Ramos (cell line): ENCODE measurements at regions not wholly inside any gene's neighbourhood (a gene's known extent, or its start where the extent isn't known, plus 50 kb on each side); places are given as distances from the start of the nearest gene placed in this dataset.
"Not testable (repeated sequence)": the region's sequence is repeated elsewhere in the genome, so short reads cannot be mapped to it uniquely, and the experiment has no call there.

ENCODE experiments used
- in situ Hi-C: fragments of 300-500 bp; cut with MboI; formaldehyde crosslinking; loops from one replicate; pipeline ENCODE4 v1.14.3; 2022; ENCODE audit warnings: low sequenced_read_pairs; ENCODE audit not compliant: unreplicated experiment

DNA sequence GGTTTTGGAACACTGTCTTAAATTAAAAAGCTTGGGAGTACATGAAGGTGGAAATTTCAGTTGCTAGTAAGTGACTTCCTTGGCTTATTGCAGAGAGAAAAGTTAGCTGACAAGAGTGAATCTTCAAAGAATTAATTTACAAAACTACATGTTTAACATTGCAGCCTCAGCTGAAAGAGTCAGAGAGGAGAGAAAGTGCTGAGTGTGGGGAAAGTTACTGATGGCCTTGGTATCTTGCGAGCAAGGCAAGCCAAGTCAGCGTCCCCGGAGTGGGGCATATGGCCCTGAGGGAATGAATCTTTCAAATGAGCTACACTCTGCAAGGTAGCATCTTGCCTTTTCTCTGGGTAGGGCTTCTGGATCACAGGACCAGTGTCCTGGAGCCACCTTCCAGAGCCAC is 131.3 kb downstream of the LPIN1 start:
- in situ Hi-C loops, result no loop called here

DNA sequence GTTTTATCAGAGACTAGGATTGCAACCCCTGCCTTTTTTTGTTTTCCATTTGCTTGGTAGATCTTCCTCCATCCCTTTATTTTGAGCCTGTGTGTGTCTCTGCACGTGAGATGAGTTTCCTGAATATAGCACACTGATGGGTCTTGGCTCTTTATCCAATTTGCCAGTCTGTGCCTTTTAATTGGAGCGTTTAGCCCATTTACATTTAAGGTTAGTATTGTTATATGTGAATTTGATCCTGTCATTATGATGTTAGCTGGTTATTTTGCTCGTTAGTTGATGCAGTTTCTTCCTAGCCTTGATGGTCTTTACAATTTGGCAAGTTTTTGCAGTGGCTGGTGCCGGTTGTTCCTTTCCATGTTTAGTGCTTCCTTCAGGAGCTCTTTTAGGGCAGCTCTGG is 138.8 kb downstream of the LPIN1 start:
- in situ Hi-C loops, result not testable (repeated sequence)

DNA sequence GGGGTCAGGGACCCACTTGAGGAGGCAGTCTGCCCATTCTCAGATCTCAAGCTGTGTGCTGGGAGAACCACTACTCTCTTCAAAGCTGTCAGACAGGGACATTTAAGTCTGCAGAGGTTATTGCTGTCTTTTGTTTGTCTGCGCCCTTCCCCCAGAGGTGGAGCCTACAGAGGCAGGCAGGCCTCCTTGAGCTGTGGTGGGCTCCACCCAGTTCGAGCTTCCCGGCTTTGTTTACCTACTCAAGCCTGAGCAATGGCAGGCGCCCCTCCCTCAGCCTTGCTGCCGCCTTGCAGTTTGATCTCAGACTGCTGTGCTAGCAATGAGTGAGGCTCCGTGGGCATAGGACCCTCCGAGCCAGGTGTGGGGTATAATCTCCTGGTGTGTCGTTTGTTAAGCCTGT is 140.5 kb downstream of the LPIN1 start:
- in situ Hi-C loops, result not testable (repeated sequence)

DNA sequence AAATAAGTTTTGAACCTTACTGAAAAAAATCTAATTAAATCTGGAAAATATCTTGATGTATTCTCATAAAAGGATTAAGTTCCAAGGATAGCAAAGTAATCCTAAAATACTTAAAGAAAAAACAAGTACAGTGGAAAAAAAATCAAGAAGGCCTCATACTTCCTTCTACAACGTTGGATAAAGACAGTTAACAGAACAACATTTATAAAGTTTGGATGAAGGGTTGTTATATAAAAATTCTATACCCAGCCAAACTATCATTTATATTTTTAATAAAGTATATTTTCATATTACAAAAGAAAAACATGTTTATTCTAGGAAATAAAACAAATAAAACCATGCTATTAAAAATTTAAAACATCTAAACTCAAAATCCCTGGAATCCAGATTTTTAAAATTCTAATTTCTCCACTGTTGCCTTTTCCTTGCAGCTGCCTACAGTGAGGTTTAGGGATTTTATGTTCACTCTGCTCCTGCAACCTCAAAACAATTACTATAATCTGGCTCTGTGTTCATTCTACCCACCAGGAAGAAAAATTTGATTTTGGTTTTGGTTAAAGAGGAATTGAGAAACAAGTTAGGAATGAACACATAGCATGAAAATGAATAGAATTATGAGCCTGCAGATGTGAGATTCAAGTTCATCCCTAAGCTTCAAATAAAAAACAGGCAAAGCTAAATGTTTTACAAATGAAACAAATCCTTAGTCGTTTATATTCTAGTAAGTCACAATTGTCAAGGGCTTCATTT is 142.8 kb downstream of the LPIN1 start:
- in situ Hi-C loops, result no loop called here

DNA sequence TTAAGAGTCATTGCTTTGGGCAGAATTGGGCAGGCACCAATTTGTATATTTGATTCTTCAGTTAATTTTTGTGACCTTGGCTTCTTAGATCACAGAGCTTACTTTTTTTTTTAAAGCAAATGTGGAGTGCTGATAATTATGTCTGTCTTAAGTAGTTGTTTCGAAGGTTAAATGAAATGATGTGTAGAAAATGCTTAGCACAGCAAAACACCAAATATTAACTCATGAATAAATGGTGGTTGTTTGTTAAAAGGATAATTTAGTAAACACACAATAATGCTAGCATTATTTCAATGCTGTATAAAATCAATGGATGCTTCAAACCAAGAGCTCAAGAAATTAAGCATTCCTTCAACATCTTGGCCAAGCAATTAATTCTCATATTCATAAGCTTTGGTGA is 143.4 kb downstream of the LPIN1 start:
- in situ Hi-C loops, result no loop called here

DNA sequence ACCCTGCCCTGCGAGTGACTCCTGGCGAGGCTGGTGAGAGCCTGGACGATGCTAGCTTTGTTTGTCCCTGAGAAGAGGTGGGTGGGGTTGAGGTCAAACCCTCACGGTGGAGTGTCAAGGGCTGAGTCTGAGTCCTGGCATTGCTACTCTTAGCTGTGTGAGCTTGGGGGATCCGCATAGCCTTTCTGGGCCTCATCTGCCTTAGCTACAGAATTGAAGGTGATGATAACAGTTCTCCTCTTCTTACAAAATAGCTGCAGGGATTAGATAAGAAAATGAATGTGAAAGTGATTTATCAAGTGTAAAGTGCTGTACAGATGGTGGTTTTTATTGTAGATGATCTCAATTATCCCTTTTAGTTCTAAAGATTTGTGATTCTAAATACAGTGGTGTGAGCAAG is 144.6 kb downstream of the LPIN1 start:
- in situ Hi-C loops, result no loop called here

DNA sequence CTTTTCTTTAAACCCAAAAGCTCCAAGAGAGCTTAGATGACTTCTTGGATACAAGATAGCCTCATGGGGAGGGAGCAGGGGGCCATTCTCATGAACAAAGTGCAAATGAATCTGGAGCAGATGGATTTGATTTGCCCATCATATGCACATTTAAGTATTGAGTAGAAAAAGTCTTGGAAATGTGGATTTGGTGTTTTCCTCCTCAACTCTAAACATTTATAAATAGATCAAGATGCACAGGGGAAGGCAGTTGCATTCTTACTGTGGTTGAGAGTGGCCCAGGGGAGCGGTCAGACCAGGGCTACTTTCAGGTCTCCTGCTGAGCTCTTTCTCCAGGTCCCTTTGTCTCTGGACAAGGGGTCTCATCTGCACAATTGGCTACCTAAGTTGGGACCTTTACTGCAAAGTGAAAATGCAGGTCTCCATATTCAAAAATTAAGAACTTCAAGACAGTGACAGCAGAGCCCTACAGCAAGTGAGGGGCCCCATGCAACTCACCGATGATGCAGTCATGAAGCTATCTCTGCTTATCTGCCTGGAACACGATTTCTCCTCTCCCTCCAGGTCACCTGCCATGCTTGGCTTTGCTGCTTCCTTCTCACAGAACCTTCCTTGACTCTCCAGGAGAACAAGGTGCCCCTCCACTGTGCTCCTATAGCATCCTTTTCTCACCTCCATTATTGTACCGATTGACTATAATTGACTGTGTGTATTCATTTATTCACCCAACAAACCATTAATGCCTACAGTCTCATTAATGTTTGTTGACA is 145.4 kb downstream of the LPIN1 start:
- in situ Hi-C loops, result no loop called here

DNA sequence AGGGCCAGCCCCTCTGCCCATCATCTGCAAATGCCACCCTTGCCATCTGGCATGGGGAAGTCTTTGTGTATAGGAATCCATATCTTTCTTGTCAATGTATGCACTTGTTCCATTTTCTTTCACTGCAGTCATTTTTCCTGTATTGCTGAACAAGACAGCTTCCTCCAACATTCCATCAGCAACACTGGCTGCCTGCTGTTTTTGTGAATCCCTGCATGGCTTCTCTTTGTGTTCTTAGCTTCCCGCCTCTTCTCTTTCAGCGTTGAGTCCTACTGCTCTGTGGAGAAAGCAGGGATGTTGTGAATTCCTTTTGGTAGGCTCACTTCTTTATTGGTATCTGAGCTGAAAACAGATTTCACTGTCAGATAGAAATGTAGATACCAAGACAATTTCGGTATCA is 150.0 kb downstream of the LPIN1 start:
- in situ Hi-C loops, result no loop called here

DNA sequence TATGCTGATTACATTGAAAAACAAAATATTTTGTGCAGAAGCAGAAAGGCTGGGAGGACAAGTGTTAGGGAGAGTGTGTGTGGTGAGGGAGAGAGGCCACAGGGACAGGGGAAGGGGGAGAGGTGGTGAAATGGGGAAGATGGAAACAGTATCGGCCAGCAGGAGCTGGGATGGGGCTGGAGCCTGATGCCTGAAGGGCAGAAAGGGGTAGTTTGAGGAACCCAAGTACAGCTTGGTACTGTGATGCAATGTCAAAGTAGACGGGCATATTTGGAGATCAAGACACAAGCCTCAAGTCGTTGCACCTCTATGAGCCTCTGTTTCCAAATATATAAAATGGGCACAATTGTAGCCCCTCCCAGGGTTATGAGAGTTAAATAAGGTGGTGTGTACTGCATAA is 152.1 kb downstream of the LPIN1 start:
- in situ Hi-C loops, result no loop called here

DNA sequence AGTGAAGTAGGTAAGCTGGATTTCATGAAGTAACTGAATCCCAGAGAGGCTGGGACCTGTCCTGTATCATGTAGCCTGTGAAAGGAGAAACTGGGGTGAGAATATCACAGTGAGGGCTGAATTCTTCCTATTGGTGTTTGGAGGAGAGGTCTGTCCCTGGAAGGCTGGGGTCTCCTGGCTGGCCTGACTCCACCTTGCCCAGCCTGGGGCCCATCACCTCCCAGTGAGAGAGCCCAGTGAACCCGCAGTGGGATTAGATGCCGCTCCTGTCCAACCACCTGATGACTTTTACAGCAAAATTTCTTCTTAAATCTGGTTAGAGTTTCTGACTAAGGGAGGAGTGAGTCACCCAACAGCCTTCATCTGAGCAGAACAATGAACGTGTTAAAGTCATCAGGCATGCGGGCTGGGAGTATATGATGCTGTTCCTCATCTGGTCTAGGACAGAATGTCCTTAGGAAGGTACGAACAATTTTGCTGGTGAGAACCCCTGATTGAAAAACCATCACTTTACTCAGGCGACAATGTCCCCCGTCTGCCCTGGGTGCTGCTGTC is 152.9 kb downstream of the LPIN1 start:
- in situ Hi-C loops, result no loop called here

DNA sequence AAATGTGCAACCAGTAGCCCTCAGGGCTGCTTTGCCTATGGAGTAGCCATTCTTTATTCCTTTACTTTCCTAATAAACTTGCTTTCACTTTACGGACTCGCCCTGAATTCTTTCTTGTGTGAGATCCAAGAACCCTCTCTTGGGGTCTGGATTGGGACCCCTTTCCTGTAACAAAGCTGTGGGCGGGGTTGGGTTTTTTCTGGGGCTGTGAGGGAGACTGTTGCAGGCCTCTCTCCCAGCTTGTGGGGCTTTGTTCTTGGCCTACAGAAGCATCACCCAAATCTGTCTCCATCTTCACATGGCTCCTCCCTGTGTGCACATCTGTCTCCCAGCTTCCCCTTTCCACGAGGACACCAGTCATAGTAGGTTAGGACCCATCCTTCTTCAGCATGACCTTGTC is 154.5 kb downstream of the LPIN1 start:
- in situ Hi-C loops, result not testable (repeated sequence)

DNA sequence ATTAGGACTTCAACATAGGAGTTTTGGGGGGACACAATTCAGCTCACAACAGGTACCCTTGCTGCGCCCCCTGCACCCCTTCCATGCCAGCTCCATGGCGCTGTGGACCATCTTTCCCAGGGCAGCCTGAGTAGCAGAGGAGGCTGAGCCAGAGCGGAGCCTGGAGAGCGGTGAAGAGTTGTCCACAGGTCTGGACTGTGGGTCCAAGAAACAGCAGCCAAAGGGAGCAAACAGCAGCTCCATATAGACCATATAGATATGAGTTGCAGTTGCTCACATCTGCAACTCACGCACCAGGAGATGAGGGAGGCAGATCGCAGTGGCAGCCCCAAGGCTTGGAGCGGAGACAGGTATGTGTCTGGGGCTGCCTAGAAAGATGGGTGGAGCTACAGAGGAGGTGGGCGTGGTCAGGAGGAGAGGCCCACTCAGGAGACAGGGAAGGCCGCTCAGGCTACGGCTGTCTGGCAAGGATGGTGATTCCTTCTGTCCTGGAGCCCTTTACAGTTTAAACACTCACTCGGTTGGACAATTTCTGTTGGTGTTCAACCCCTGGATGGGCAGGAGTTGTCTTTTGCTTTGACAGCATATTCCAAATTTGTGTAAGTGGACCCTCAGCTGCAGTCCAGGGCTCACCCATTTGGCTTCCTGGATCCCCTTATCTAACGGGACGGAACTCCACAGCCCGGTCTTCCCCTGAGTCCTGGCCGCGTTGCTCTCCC is 155.1 kb downstream of the LPIN1 start:
- in situ Hi-C loops, result no loop called here

DNA sequence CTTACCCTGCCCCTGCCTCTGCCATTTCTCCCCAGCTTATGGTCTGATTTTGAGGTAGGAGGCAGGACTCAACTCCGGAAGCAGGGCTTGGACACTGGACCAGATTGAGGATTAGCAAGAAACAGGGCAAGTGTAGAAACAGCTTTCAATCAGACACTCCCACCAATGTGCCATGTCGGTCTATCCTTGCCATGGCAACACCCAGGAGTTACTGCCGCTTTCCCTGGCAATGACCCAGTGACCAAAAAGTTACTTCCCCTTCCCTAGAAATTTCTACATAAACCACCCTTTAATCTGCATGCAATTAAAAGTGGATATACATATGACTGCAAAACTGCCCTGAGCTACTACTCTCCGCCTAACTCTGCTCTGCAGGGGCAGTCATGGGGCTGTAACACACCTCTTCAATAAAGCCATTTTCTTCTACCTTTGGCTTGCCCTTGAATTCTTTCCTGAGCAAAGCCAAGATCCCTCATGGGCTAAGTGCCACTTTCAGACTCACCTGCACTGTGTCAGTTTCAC is 156.7 kb downstream of the LPIN1 start:
- in situ Hi-C loops, result no loop called here

DNA sequence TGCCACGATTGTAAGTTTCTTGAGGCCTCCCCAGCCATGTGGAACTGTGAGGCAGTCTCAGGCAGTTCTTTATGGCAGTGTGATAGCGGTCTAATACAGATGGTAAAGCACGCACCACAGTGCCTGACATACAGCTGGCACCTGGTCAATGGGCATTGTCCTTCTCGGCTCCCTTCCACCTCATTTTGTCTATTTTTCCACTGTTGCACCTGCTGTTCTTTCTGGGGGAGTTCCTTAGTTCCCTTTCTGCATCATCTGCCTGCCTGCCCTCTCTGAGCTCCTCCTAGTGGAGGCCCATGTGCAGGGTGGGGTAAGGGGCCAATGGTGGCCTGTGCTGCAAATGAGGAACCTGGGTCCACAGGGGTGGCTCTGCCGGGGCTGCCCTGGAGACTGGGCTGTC is 157.6 kb downstream of the LPIN1 start:
- in situ Hi-C loops, result no loop called here

DNA sequence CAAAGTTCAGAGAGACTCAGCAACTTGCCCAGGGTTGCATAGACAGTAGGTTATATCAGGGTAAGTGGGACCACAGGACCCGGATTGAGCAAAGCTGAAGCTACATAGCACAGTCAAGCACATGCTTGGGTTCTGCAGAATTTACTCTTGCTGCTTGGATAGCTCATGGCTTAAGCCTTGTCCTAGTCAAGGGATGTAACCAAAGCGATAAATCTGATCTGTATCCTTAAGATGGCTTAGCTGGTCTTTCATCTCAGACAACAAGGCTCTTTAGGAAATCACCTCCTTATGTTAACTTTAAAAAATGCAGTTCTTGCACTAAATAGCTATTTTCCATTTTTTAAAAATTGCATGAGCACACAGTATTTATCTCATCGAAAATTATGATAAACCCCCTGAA is 158.5 kb downstream of the LPIN1 start:
- in situ Hi-C loops, result no loop called here

DNA sequence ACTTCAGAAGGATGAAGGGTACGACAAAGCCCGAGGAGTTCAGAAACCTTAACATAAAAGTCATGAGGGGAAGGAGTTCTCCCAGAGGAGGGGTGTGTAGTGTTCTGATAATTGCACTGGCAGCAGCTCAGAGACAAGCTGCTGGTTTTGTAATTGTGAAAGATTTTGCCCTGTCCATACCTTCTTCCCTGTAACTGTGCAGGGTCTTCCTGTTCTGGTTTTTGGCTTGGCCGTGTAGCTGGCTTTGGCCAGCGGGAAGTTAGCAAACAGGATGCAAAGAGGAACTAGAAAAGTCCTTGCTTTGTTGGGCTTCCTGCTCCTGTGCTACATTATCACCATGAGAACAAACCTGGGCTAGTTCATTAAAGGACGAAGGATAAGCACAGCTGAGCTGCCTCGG is 160.8 kb downstream of the LPIN1 start:
- in situ Hi-C loops, result no loop called here

DNA sequence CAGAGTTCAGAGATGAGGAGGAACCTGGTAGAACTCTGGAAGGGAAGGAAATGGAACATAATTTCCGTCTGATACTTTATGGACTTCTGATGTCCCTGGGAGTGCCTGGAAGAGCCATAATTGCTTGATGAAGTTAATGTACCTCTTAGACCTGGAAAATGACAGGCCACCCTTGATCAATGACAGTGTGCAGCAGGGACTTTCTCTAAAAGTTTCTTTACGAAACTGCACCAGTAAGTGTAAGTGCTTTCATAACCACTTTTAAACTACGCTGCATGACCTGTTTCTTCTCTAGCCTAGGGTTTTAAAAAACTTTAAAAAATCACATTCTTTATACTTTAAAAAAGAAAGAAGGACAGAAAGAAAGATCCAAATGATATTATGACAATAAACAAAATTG is 164.5 kb downstream of the LPIN1 start:
- in situ Hi-C loops, result no loop called here

DNA sequence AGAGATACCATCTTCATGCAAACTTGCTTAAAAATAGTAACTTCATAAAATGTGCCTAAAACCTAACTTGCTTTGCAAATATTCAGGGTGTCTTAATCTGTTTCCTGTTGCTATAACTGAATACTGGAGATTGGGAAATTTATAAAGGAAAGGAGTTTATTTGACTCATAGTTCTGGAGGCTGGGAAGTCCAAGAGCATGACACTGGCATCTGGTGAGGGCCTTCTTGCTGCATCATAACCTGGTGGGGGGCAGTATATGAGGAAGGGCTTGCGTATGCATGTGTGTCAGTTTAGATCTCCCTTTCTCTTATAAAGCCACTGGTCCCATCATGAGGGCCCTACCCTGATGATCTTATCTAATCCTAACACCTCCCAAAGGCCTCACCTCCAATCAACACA is 166.5 kb downstream of the LPIN1 start:
- in situ Hi-C loops, result no loop called here

DNA sequence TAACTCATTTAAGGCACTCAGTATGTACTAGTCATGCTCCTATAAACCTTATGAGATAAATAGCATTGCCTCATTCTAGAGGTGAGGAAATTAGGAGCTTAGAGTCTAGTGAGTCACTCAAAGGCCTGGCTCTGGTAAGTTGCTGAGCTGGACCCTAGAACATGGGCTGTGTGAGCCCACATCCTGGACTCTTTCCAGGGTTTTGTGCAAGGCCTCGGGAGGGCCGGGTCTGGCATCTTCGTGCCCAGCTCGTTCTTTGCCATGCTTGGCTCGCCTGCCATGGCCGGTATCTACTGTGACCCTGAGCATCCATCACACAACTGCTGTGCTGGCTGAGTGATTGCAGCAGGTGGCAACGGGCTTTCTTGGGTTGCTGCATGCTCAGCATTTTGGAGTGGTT is 168.0 kb downstream of the LPIN1 start:
- in situ Hi-C loops, result no loop called here

DNA sequence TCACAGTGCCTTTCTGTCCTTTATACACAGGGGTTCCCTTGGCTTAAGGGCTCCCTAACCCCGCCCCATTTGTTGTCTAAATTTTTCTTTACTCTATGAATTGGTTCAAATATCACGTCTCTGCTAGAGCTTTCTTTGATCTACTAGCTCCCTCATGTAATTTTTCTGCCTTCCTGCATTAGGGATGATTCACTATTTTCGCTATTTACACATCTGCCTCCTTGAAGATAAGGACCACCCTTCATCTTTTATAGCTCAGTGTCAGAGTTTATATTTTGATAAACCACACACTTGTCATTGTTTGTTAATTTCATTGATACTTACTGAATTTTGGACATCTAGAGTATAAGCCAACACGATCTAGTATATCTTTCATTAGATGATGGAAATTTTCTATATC is 169.2 kb downstream of the LPIN1 start:
- in situ Hi-C loops, result no loop called here

DNA sequence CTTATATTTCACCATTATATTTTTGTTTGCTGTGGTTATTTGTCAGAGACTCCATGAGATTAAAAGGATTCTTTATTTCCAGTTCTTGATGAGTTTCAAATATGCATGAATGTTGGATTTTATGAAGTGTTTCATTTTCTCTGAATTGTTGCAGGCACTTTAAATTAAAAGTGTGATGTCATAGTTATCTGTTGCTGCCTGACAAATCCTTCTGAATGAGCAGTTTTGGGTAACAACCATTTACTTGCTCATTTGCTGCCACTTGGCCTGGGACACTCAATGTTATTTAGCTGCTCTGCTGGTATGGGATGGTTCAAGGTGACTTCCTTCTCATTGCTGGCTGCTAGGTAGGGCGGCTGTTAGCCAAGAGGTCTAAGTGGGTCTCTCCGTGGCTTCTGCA is 173.5 kb downstream of the LPIN1 start:
- in situ Hi-C loops, result no loop called here
